ENCODE measurements at regions not wholly inside any gene's neighbourhood (a gene's known extent, or its start where the extent isn't known, plus 50 kb on each side); places are given as distances from the start of the nearest gene placed in this dataset.
A peak's percentile ranks its signal among the peaks of the same experiment; 100 is the strongest.

GRCh38 chr1:213606252-213606820 lies 381.4 kb upstream of the PROX1 start:
- Histone ChIP-seq H3K27ac (no peak overlapping the region), H3K9me3 (no peaks in the 10 kb centered on the region), H3K4me1 (peaks cover 0 to 5% (median 0%) of the 10 kb centered on the region in 9 donors), H3K27me3 (peaks cover 0 to 9% (median 0%) of the 10 kb centered on the region in 7 donors), H3K36me3 (no peaks in the 10 kb centered on the region), H3K4me3 (no peak overlapping the region)
- no peak for TF ChIP-seq CTCF (IDR thresholded peaks at IDR 0.05)
- ATAC-seq = peak in 2 of 8 donors; percentile 60 to 89
- DNase-seq = no peak
- 15 to 23% methylated on average over 5 of the region's 5 CpGs for WGBS, 2 donors
- intact Hi-C loops (cut with DNase I) = no loop called here

- H3K36me3 ChIP-seq = no peaks in the 10 kb centered on the region
- no peaks in the 10 kb centered on the region for H3K9me3 ChIP-seq
- TF ChIP-seq CTCF (IDR thresholded peaks at IDR 0.05) = no peak
- intact Hi-C loops (cut with DNase I) = no loop called here
- H3K27ac ChIP-seq = no peak overlapping the region
- H3K4me3 ChIP-seq = no peak overlapping the region
- no peaks in the 10 kb centered on the region for H3K4me1 ChIP-seq
- no peak for ATAC-seq
- WGBS, 2 donors = 84 to 88% methylated on average over 2 of the region's 2 CpGs
- H3K27me3 ChIP-seq = peaks cover 0 to 9% (median 0%) of the 10 kb centered on the region in 7 donors
- DNase-seq = no peak
These were observed 374.2 kb upstream of the PROX1 start for GRCh38 chr1:213613549-213613948.

GRCh38 chr1:213615226-213615916 lies 372.4 kb upstream of the PROX1 start:
- intact Hi-C loops (cut with DNase I) = no loop called here
- H3K27me3 ChIP-seq = peaks cover 0 to 6% (median 0%) of the 10 kb centered on the region in 7 donors
- DNase-seq (no peak), ATAC-seq (no peak)
- no peaks in the 10 kb centered on the region for H3K9me3 ChIP-seq
- no peak for TF ChIP-seq CTCF (IDR thresholded peaks at IDR 0.05)
- no peak overlapping the region for H3K27ac ChIP-seq
- no peaks in the 10 kb centered on the region for H3K36me3 ChIP-seq
- no peaks in the 10 kb centered on the region for H3K4me1 ChIP-seq
- no peak overlapping the region for H3K4me3 ChIP-seq
- 80 to 84% methylated on average over 4 of the region's 4 CpGs for WGBS, 2 donors

GRCh38 chr1:213617133-213617532 lies 370.6 kb upstream of the PROX1 start:
- no peak overlapping the region for H3K4me3 ChIP-seq
- TF ChIP-seq CTCF (IDR thresholded peaks at IDR 0.05) = no peak
- no peaks in the 10 kb centered on the region for H3K9me3 ChIP-seq
- no peaks in the 10 kb centered on the region for H3K4me1 ChIP-seq
- H3K27ac ChIP-seq = no peak overlapping the region
- no peak for DNase-seq
- ATAC-seq = no peak
- peaks cover 0 to 6% (median 0%) of the 10 kb centered on the region in 7 donors for H3K27me3 ChIP-seq
- intact Hi-C loops (cut with DNase I) = no loop called here
- no peaks in the 10 kb centered on the region for H3K36me3 ChIP-seq
